ENCODE measurements at regions not wholly inside any gene's neighbourhood (a gene's known extent, or its start where the extent isn't known, plus 50 kb on each side); places are given as distances from the start of the nearest gene placed in this dataset.

GRCh38 chr20:22921595-22922421, 113.3 kb upstream of the SSTR4 start:
- TF ChIP-seq CTCF (IDR thresholded peaks at IDR 0.05) (no peak), POLR2A (IDR thresholded peaks at IDR 0.05) (no peak)

Measured in heart left ventricle (tissue), 13 donors.